GM12875 (cell line): ENCODE measurements at regions not wholly inside any gene's neighbourhood (a gene's known extent, or its start where the extent isn't known, plus 50 kb on each side); places are given as distances from the start of the nearest gene placed in this dataset.

Experiments
- H3K4me3 ChIP-seq: one replicate; pipeline ENCODE4 v1.5.1; 2011; ENCODE audit warnings: low read depth, low read length, control low read depth
- TF ChIP-seq, protein P1 (sequence below): IDR thresholded peaks from 2 replicates; pipeline ENCODE4 v1.5.1; 2011; ENCODE audit warnings: low read depth, mild to moderate bottlenecking, control low read depth, inconsistent platforms, low read length, moderate library complexity, borderline replicate concordance; ENCODE audit not compliant: insufficient read depth

DNA sequence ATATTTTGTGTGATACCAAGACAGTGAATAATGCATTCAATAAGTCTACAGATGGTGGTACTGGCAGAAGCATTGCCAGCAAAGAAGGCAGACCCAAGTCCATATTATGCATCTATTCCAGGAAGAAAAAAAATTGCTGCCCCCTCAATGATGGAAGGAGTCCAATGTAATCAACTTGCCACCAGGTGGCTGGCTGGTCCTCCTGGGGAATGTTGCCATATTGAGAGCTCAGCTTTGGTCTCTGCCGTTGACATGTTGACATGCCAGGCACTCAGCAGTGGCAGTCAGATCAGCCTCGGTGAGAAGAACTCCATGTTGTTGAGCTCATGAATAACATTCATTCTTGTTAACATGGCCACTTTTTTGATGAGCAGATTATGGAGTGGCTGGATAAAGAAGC, 298.5 kb downstream of the IGSF11 start:
- TF ChIP-seq, protein P1, sequence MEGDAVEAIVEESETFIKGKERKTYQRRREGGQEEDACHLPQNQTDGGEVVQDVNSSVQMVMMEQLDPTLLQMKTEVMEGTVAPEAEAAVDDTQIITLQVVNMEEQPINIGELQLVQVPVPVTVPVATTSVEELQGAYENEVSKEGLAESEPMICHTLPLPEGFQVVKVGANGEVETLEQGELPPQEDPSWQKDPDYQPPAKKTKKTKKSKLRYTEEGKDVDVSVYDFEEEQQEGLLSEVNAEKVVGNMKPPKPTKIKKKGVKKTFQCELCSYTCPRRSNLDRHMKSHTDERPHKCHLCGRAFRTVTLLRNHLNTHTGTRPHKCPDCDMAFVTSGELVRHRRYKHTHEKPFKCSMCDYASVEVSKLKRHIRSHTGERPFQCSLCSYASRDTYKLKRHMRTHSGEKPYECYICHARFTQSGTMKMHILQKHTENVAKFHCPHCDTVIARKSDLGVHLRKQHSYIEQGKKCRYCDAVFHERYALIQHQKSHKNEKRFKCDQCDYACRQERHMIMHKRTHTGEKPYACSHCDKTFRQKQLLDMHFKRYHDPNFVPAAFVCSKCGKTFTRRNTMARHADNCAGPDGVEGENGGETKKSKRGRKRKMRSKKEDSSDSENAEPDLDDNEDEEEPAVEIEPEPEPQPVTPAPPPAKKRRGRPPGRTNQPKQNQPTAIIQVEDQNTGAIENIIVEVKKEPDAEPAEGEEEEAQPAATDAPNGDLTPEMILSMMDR: no peak
- H3K4me3 ChIP-seq: no peak overlapping the region

DNA sequence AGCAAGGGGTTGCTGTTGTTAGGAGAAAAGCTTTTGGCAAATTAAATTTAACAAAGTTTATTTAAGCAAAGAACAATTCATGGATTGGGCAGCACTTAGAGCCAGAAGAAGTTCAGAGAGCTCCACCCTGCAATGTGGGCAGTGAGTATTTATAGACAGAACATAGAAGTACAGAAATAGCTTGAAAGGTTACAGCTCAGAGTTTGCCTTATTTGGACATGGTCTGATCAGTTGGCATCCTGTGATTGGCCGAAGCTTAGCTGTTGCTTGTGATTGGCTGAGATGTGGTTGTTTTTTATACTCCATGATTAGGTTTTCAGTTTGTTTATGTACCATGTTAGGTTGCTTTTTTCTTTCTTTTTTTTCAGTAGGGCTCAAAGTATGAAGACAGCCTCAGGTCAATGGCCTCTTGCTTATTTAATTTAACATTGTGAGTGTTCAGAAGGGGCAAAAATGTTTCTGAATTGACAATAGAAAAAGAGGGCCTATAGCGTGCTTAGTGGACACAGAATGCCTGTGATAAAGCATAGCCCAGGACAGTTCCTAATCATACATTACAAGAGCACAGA, 293.8 kb downstream of the IGSF11 start:
- TF ChIP-seq, protein P1: no peak
- no peak overlapping the region for H3K4me3 ChIP-seq

- no peak overlapping the region for H3K4me3 ChIP-seq
- TF ChIP-seq, protein P1: no peak
Observed at GRCh38 chr3:118742760-118743159, 291.9 kb downstream of the IGSF11 start.

DNA sequence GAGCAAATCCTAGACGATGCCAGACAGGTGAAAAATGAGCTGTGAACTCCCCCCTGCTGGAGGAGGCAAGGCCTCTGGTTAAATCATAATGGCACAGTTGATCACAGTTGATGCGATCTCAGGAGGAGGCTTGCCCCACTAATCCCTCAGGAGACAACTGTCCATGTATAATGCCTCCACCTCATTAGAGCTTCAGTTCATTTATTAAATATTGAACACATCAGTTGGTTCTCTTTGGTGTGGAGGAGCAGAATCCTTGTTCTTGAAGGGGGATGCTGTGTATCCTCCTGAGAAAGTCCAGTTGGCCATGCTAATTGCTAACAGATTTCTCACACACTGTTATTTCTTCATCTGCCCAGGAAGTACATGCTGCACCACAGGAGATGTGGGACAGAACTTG, 290.5 kb downstream of the IGSF11 start:
- H3K4me3 ChIP-seq: no peak overlapping the region
- TF ChIP-seq, protein P1: no peak

DNA sequence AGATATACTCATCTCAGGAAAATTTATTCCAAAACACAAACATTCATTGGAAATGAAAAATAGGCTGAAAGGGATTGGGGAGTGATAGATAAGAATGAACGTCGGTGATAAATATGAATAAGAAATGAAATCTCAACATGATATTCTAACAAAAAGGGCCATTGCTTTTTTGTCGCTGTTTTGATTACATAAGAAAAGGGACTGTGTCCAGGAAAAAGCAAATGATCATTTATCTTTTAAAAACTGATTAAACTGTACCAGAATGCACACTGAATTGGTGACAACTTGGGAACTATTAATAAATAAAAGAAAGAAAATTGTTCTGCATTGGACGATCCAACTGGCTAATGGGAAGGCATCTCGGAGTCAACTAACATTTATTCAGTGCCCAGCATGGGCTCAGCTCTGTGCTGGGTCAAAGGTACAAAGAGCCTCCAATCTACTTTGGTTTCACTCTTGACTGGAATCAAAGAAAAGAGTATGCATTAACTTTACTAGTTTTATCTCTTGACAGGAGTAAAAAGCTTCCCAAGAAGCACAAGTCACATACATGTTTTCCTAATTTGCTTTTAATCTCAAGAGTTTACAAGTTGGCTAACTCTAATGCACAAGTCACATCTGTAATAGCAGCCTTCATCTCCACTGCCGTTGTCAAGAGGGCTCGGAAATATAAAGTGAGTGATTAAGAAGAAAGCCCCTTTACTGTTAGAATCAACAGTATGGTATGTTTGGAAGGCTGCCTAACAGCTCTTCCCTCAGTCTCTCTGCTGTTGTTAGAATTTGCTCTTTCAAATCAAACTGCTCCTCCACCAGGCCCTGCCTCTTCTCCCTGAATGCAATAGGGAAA, 280.0 kb downstream of the IGSF11 start:
- TF ChIP-seq, protein P1: no peak
- H3K4me3 ChIP-seq: no peak overlapping the region

DNA sequence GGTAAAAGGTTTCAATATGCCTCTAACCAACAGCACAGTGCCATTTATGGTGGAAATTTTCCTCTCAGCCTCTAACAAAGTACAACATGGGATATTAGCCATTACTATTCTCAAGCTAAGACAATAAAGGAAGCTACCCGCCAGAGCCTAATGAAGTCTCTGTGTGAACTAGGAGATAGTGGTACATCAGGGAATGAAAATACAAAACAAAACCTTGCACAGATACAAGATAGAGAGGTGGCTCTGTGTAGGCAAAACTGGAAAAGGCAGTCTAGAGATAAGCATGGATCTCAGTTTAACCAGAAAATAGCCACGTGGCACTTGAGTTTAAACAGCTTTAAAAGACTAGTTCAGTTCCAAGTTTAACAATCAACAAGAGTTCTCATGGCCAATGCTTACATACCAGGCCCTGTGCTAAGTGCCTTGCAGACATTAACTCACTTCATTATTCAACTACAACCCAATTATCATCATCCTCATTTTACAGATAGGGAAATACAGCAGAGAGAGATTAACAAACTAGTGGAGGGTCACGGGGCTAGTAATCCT, 279.3 kb downstream of the IGSF11 start:
- H3K4me3 ChIP-seq: no peak overlapping the region
- TF ChIP-seq, protein P1: no peak
